GM10266 (cell line): ENCODE measurements at regions not wholly inside any gene's neighbourhood (a gene's known extent, or its start where the extent isn't known, plus 50 kb on each side); places are given as distances from the start of the nearest gene placed in this dataset.
A peak's percentile ranks its signal among the peaks of the same experiment; 100 is the strongest.

ENCODE experiments used
- DNase-seq: peaks from one replicate; pipeline ENCODE4 v3.0.0; 2012; ENCODE audit errors: extremely low spot score
- TF ChIP-seq, protein P1 (sequence below): IDR thresholded peaks from 2 replicates; pipeline ENCODE4 v1.5.1; 2012; ENCODE audit warnings: mild to moderate bottlenecking, low read depth; ENCODE audit not compliant: control insufficient read depth, insufficient read depth; ENCODE audit errors: missing control alignments

GRCh38 chr4:71930459-71930858 is 101.3 kb upstream of the NPFFR2 start:
- TF ChIP-seq, protein P1, sequence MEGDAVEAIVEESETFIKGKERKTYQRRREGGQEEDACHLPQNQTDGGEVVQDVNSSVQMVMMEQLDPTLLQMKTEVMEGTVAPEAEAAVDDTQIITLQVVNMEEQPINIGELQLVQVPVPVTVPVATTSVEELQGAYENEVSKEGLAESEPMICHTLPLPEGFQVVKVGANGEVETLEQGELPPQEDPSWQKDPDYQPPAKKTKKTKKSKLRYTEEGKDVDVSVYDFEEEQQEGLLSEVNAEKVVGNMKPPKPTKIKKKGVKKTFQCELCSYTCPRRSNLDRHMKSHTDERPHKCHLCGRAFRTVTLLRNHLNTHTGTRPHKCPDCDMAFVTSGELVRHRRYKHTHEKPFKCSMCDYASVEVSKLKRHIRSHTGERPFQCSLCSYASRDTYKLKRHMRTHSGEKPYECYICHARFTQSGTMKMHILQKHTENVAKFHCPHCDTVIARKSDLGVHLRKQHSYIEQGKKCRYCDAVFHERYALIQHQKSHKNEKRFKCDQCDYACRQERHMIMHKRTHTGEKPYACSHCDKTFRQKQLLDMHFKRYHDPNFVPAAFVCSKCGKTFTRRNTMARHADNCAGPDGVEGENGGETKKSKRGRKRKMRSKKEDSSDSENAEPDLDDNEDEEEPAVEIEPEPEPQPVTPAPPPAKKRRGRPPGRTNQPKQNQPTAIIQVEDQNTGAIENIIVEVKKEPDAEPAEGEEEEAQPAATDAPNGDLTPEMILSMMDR: no peak
- DNase-seq: no peak

DNA sequence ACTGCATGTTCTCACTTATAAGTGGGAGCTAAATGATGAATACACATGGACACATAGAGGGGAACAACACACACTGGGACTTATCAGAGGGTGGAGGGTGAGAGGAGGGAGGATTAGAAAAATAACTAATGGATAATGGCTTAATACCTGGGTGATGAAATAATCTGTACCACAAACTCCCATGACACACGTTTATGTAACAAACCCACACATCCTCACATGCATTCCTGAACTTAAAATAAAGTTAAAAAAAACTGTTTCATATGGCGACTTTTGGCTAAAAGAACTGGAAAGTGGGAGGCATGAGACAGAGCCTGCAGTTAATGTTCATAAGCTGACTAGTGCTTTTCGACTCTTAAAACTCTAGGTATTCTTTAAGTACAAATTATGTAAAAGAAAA is 98.9 kb upstream of the NPFFR2 start:
- DNase-seq: no peak
- TF ChIP-seq, protein P1: no peak

DNA sequence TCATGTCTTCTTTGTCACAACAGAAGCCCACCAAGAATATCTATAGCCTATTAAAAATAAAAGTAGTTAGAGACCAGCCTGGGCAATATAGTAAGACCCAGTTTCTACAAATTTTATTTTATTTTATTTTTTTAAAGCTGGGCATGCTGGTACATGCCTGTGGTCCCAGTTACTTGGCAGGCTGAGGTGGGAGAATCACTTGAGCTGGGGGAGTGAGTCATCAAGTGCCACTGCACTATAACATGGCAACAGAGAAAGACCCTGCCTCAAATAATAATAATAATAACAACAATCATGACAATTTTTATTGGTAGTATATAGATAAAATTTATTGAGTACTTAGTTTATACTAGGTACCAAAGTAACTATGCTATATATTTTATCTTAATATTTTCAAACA is 93.0 kb upstream of the NPFFR2 start:
- DNase-seq: no peak
- TF ChIP-seq, protein P1: no peak

- TF ChIP-seq, protein P1: peak; percentile 28
- peak; percentile 7 for DNase-seq
Observed at GRCh38 chr4:71941001-71941400, 90.8 kb upstream of the NPFFR2 start.

DNA sequence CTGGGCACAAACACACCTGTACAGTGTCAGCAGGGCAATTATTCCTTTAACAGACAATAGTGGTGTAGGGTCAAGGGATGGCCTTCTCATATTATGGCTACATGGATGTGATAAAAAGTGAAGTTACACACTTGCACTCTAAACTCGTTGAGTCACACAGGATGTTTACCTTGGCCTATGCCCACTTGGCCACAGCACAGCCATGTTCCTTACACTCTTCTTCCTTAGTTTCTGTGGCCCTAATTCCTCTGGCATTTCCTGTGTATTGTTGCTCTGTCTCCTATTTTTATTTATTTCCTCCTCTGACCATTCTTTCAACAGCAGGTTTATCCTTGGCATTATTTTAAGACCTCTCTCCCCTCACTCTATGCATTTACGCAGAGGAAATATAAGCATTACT is 86.8 kb upstream of the NPFFR2 start:
- TF ChIP-seq, protein P1: no peak

DNA sequence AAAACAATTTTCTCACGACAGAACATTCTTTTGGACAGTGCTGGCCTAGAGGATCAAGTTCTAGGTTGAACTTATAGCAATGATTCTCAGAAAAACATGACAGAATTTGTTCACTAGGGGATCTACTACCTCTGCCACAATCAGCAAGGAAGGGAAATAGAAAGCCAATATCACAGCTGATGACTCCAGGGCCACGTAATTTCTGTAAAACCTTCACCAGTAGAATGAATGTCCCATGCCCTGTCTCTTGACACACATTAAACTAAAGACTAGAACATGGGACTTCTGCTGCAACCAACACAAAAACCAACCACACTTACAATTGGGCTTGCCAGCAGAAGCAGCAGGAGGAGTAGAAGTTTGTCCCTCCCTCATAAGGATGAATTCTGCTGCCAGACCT is 86.0 kb upstream of the NPFFR2 start:
- TF ChIP-seq, protein P1: no peak
- DNase-seq: no peak

More for the DNA sequence above, 86.8 kb upstream of the NPFFR2 start:
- DNase-seq: no peak

GRCh38 chr4:71958978-71959377 is 72.8 kb upstream of the NPFFR2 start:
- DNase-seq: no peak
- TF ChIP-seq, protein P1: no peak
